Left renal pelvis (tissue), 4 donors: ENCODE measurements at regions not wholly inside any gene's neighbourhood (a gene's known extent, or its start where the extent isn't known, plus 50 kb on each side); places are given as distances from the start of the nearest gene placed in this dataset.
"Not testable (repeated sequence)": the region's sequence is repeated elsewhere in the genome, so short reads cannot be mapped to it uniquely, and the experiment has no call there.

Source experiments
- DNase-seq, 4 donors: peaks; one replicate each; pipeline ENCODE4 v3.0.0-alpha.2; 2013; ENCODE audit warnings: low read depth in 4 of 4, low spot score in 3 of 4

GRCh38 chr13:65273811-65274420 is 1956.2 kb downstream of the PCDH9 start:
- not testable (repeated sequence) for DNase-seq

- DNase-seq, result no peak
Observed at GRCh38 chr13:65268009-65268408, 1962.1 kb downstream of the PCDH9 start.

GRCh38 chr13:65265988-65266387 is 1964.1 kb downstream of the PCDH9 start:
- no peak for DNase-seq

GRCh38 chr13:65264066-65264465 is 1966.1 kb downstream of the PCDH9 start:
- no peak for DNase-seq

- no peak for DNase-seq
Observed at GRCh38 chr13:65260946-65261891, 1968.9 kb downstream of the PCDH9 start.

- no peak for DNase-seq
Observed at GRCh38 chr13:65240773-65241172, 1989.4 kb downstream of the PCDH9 start.

- DNase-seq, result no peak
Observed at GRCh38 chr13:65236841-65237418, 1993.2 kb downstream of the PCDH9 start.

GRCh38 chr13:65217471-65217995 is 2012.6 kb downstream of the PCDH9 start:
- DNase-seq, result no peak

GRCh38 chr13:65202845-65203244 is 2027.3 kb downstream of the PCDH9 start:
- not testable (repeated sequence) for DNase-seq

GRCh38 chr13:65188721-65189120 is 2041.4 kb downstream of the PCDH9 start:
- DNase-seq, result no peak

GRCh38 chr13:65168026-65168425 is 2062.1 kb downstream of the PCDH9 start:
- DNase-seq, result no peak

GRCh38 chr13:65166675-65167074 is 2063.5 kb downstream of the PCDH9 start:
- no peak for DNase-seq

GRCh38 chr13:65159803-65160202 is 2070.3 kb downstream of the PCDH9 start:
- DNase-seq, result no peak

- DNase-seq, result no peak
Observed at GRCh38 chr13:65155861-65156260, 2074.3 kb downstream of the PCDH9 start.

- no peak for DNase-seq
Observed at GRCh38 chr13:65154661-65155447, 2075.3 kb downstream of the PCDH9 start.

- no peak for DNase-seq
Observed at GRCh38 chr13:65149687-65150086, 2080.4 kb downstream of the PCDH9 start.

GRCh38 chr13:65143920-65144319 is 2086.2 kb downstream of the PCDH9 start:
- no peak for DNase-seq

GRCh38 chr13:65133094-65133493 is 2097.0 kb downstream of the PCDH9 start:
- DNase-seq, result no peak

GRCh38 chr13:65125236-65125635 is 2104.9 kb downstream of the PCDH9 start:
- DNase-seq, result no peak

- no peak for DNase-seq
Observed at GRCh38 chr13:65112531-65112941, 2117.6 kb downstream of the PCDH9 start.

GRCh38 chr13:65112123-65112522 is 2118.0 kb downstream of the PCDH9 start:
- DNase-seq, result no peak
